ENCODE measurements at regions not wholly inside any gene's neighbourhood (a gene's known extent, or its start where the extent isn't known, plus 50 kb on each side); places are given as distances from the start of the nearest gene placed in this dataset.

DNA sequence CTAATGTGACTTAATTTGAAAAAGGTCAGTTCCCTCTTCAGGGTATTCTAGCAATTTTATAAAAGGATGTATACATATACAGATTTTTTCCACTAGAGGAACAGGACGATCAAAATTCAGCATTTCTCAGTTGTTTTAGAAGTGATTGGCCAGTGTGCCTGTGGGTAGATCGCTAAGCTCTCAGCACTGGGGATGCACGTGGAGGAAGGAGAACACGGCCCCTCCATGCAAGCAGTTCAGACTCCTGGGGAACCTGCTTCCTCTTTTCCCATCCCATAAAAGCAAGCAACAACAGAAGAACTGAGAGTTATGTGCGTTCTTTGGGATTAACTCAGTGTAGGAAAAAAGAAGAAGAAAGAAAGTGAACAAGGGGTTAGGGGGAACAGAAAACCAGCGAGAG is 328.8 kb downstream of the FOXO1 start (continued):
- TF ChIP-seq, protein P1, sequence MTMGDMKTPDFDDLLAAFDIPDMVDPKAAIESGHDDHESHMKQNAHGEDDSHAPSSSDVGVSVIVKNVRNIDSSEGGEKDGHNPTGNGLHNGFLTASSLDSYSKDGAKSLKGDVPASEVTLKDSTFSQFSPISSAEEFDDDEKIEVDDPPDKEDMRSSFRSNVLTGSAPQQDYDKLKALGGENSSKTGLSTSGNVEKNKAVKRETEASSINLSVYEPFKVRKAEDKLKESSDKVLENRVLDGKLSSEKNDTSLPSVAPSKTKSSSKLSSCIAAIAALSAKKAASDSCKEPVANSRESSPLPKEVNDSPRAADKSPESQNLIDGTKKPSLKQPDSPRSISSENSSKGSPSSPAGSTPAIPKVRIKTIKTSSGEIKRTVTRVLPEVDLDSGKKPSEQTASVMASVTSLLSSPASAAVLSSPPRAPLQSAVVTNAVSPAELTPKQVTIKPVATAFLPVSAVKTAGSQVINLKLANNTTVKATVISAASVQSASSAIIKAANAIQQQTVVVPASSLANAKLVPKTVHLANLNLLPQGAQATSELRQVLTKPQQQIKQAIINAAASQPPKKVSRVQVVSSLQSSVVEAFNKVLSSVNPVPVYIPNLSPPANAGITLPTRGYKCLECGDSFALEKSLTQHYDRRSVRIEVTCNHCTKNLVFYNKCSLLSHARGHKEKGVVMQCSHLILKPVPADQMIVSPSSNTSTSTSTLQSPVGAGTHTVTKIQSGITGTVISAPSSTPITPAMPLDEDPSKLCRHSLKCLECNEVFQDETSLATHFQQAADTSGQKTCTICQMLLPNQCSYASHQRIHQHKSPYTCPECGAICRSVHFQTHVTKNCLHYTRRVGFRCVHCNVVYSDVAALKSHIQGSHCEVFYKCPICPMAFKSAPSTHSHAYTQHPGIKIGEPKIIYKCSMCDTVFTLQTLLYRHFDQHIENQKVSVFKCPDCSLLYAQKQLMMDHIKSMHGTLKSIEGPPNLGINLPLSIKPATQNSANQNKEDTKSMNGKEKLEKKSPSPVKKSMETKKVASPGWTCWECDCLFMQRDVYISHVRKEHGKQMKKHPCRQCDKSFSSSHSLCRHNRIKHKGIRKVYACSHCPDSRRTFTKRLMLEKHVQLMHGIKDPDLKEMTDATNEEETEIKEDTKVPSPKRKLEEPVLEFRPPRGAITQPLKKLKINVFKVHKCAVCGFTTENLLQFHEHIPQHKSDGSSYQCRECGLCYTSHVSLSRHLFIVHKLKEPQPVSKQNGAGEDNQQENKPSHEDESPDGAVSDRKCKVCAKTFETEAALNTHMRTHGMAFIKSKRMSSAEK (CRISPR knock-in tag; IDR thresholded peaks at IDR 0.05; ENCODE audit: borderline replicate concordance) = no peak
- TF ChIP-seq, protein P2, sequence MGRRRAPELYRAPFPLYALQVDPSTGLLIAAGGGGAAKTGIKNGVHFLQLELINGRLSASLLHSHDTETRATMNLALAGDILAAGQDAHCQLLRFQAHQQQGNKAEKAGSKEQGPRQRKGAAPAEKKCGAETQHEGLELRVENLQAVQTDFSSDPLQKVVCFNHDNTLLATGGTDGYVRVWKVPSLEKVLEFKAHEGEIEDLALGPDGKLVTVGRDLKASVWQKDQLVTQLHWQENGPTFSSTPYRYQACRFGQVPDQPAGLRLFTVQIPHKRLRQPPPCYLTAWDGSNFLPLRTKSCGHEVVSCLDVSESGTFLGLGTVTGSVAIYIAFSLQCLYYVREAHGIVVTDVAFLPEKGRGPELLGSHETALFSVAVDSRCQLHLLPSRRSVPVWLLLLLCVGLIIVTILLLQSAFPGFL (CRISPR knock-in tag; IDR thresholded peaks at IDR 0.05; ENCODE audit: borderline replicate concordance) = no peak
- TF ChIP-seq USF2 (CRISPR knock-in tag; IDR thresholded peaks at IDR 0.05) (no peak), OVOL2 (CRISPR knock-in tag; IDR thresholded peaks at IDR 0.05; ENCODE audit: borderline replicate concordance) (no peak), ZNF396 (CRISPR knock-in tag; IDR thresholded peaks at IDR 0.05; ENCODE audit: borderline replicate concordance) (no peak)

DNA sequence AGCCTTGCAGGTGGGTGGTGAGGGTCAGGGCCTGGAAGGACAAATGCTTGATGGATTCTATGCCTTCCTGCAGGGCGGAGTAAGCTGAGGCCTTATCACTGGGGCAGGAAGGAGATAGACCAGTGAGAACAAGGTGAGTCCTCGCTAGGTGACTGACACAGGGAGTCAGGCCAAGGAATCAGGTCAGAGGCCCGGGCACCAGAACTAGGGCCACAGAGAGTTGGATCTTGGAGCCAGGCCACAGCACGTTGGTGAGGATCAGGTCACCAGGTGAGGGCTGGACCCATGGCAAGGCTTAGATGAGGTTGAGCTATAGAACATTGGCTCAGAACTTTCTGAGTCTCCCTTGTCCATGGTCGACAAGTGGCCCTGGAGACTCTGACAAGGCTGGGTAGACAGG is 328.2 kb downstream of the FOXO1 start:
- Mint-ChIP-seq H3K36me3 (peaks cover 3% of the 10 kb centered on the region; the same call in 1 of the 2 replicates), H3K27me3 (ENCODE audit: low read depth) (peaks cover 5% of the 10 kb centered on the region), H3K9me3 (peaks cover 6% of the 10 kb centered on the region), H3K4me1 (peaks cover 56% of the 10 kb centered on the region), H3K4me3 (no peak overlapping the region), H3K27ac (no peak overlapping the region)
- ATAC-seq = no peak
- CTCF ChIA-PET = no interaction called here
- no peak for TF ChIP-seq E2F1 (CRISPR knock-in tag; IDR thresholded peaks at IDR 0.05)
- no peak for TF ChIP-seq ELF4 (CRISPR knock-in tag; IDR thresholded peaks at IDR 0.05; ENCODE audit: low read depth)
- no peak for TF ChIP-seq GABPB1 (CRISPR knock-in tag; IDR thresholded peaks at IDR 0.05)
- POLR2A ChIA-PET = no interaction called here
- no peak for DNase-seq (ENCODE audit: low spot score)

GRCh38 chr13:40340368-40341095 is 325.9 kb downstream of the FOXO1 start:
- TF ChIP-seq RORB (CRISPR knock-in tag; IDR thresholded peaks at IDR 0.05) = no peak
- TF ChIP-seq ATF3 (CRISPR knock-in tag; conservative IDR thresholded peaks at IDR 0.05) = no peak
- TF ChIP-seq, protein P3, sequence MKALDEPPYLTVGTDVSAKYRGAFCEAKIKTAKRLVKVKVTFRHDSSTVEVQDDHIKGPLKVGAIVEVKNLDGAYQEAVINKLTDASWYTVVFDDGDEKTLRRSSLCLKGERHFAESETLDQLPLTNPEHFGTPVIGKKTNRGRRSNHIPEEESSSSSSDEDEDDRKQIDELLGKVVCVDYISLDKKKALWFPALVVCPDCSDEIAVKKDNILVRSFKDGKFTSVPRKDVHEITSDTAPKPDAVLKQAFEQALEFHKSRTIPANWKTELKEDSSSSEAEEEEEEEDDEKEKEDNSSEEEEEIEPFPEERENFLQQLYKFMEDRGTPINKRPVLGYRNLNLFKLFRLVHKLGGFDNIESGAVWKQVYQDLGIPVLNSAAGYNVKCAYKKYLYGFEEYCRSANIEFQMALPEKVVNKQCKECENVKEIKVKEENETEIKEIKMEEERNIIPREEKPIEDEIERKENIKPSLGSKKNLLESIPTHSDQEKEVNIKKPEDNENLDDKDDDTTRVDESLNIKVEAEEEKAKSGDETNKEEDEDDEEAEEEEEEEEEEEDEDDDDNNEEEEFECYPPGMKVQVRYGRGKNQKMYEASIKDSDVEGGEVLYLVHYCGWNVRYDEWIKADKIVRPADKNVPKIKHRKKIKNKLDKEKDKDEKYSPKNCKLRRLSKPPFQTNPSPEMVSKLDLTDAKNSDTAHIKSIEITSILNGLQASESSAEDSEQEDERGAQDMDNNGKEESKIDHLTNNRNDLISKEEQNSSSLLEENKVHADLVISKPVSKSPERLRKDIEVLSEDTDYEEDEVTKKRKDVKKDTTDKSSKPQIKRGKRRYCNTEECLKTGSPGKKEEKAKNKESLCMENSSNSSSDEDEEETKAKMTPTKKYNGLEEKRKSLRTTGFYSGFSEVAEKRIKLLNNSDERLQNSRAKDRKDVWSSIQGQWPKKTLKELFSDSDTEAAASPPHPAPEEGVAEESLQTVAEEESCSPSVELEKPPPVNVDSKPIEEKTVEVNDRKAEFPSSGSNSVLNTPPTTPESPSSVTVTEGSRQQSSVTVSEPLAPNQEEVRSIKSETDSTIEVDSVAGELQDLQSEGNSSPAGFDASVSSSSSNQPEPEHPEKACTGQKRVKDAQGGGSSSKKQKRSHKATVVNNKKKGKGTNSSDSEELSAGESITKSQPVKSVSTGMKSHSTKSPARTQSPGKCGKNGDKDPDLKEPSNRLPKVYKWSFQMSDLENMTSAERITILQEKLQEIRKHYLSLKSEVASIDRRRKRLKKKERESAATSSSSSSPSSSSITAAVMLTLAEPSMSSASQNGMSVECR (CRISPR knock-in tag; IDR thresholded peaks at IDR 0.05; ENCODE audit: borderline replicate concordance) = no peak
- TF ChIP-seq MLX (CRISPR knock-in tag; IDR thresholded peaks at IDR 0.05) = no peak
- no peak for TF ChIP-seq NR2C2 (CRISPR knock-in tag; IDR thresholded peaks at IDR 0.05)
- ChIA-PET POLR2A (no interaction called here), CTCF (no interaction called here)
- ATAC-seq = no peak
- DNase-seq (ENCODE audit: low spot score) = no peak
- peaks cover 62% of the 10 kb centered on the region for H3K4me1 Mint-ChIP-seq
- H3K27me3 Mint-ChIP-seq (ENCODE audit: low read depth) = peaks cover 15% of the 10 kb centered on the region
- H3K4me3 Mint-ChIP-seq = no peak overlapping the region
- H3K27ac Mint-ChIP-seq = no peak overlapping the region
- peaks cover 3% of the 10 kb centered on the region; the same call in 1 of the 2 replicates for H3K36me3 Mint-ChIP-seq
- H3K9me3 Mint-ChIP-seq = peaks cover 6% of the 10 kb centered on the region
